ENCODE measurements at regions not wholly inside any gene's neighbourhood (a gene's known extent, or its start where the extent isn't known, plus 50 kb on each side); places are given as distances from the start of the nearest gene placed in this dataset.
"Not testable (repeated sequence)": the region's sequence is repeated elsewhere in the genome, so short reads cannot be mapped to it uniquely, and the experiment has no call there.

- ATAC-seq = peak; percentile 93 to 94
Observed at GRCh38 chr3:153221748-153222162, 59.7 kb downstream of the RAP2B start.

GRCh38 chr3:153226877-153227276 lies 64.9 kb downstream of the RAP2B start:
- not testable (repeated sequence) for ATAC-seq

GRCh38 chr3:153230427-153230826 lies 68.4 kb downstream of the RAP2B start:
- not testable (repeated sequence) for ATAC-seq

- not testable (repeated sequence) for ATAC-seq
Observed at GRCh38 chr3:153231245-153231644, 69.2 kb downstream of the RAP2B start.

- ATAC-seq = not testable (repeated sequence)
Observed at GRCh38 chr3:153232050-153232752, 70.2 kb downstream of the RAP2B start.

- no peak for ATAC-seq
Observed at GRCh38 chr3:153232851-153233271, 70.8 kb downstream of the RAP2B start.

GRCh38 chr3:153233986-153234385 lies 72.0 kb downstream of the RAP2B start:
- ATAC-seq = no peak

- ATAC-seq = no peak
Observed at GRCh38 chr3:153242896-153243295, 80.9 kb downstream of the RAP2B start.

- ATAC-seq = no peak
Observed at GRCh38 chr3:153244961-153245360, 82.9 kb downstream of the RAP2B start.

GRCh38 chr3:153245661-153246060 lies 83.6 kb downstream of the RAP2B start:
- no peak for ATAC-seq

- ATAC-seq = no peak
Observed at GRCh38 chr3:153246331-153246730, 84.3 kb downstream of the RAP2B start.

- ATAC-seq = no peak
Observed at GRCh38 chr3:153246806-153247205, 84.8 kb downstream of the RAP2B start.

- ATAC-seq = no peak
Observed at GRCh38 chr3:153247331-153248330, 85.6 kb downstream of the RAP2B start.

- ATAC-seq = not testable (repeated sequence)
Observed at GRCh38 chr3:153248835-153249234, 86.8 kb downstream of the RAP2B start.

- no peak for ATAC-seq
Observed at GRCh38 chr3:153249906-153250305, 87.9 kb downstream of the RAP2B start.

GRCh38 chr3:153250446-153250845 lies 88.4 kb downstream of the RAP2B start:
- ATAC-seq = no peak

- no peak for ATAC-seq
Observed at GRCh38 chr3:153252963-153253362, 90.9 kb downstream of the RAP2B start.

- ATAC-seq = no peak
Observed at GRCh38 chr3:153254361-153254760, 92.3 kb downstream of the RAP2B start.

- ATAC-seq = no peak
Observed at GRCh38 chr3:153257673-153258351, 95.8 kb downstream of the RAP2B start.

- ATAC-seq = no peak
Observed at GRCh38 chr3:153259956-153260355, 97.9 kb downstream of the RAP2B start.

- no peak for ATAC-seq
Observed at GRCh38 chr3:153260681-153261080, 98.7 kb downstream of the RAP2B start.

- ATAC-seq = no peak
Observed at GRCh38 chr3:153266619-153267018, 104.6 kb downstream of the RAP2B start.

Data from activated CD4-positive, CD25-positive, alpha-beta regulatory T cell treated with anti-CD3 and anti-CD28 coated beads, Interleukin-2, amount 50 U/mL, for 24 hours (primary cell).